Peyer's patch (tissue), 4 donors: ENCODE measurements at regions not wholly inside any gene's neighbourhood (a gene's known extent, or its start where the extent isn't known, plus 50 kb on each side); places are given as distances from the start of the nearest gene placed in this dataset.

Source experiments
- CTCF ChIP-seq, 6 experiments: fragments of 450-650 bp in 4 of 6; fragments of 200-600 bp in 2 of 6; sonication (generic) in 1 of 6; IDR thresholded peaks; one replicate each; pipeline ENCODE4 v1.5.1; 2017 to 2019; ENCODE audit warnings: antibody characterized with exemption in 6 of 6, mild to moderate bottlenecking in 3 of 6, moderate library complexity in 1 of 6
- POLR2A ChIP-seq, 2 donors: fragments of 450-650 bp; IDR thresholded peaks; one replicate each; pipeline ENCODE4 v1.5.1; 2017; ENCODE audit warnings: antibody characterized with exemption in 2 of 2, mild to moderate bottlenecking in 2 of 2, moderate library complexity in 2 of 2

GRCh38 chr20:51880188-51880587 lies 77.9 kb upstream of the SALL4 start:
- TF ChIP-seq CTCF (IDR thresholded peaks at IDR 0.05): no peak
- TF ChIP-seq POLR2A (IDR thresholded peaks at IDR 0.05): no peak
